Peyer's patch (tissue), 4 donors: ENCODE measurements at regions not wholly inside any gene's neighbourhood (a gene's known extent, or its start where the extent isn't known, plus 50 kb on each side); places are given as distances from the start of the nearest gene placed in this dataset.

Experiments
- CTCF ChIP-seq, 6 experiments: fragments of 450-650 bp in 4 of 6; fragments of 200-600 bp in 2 of 6; sonication (generic) in 1 of 6; IDR thresholded peaks; one replicate each; pipeline ENCODE4 v1.5.1; 2017 to 2019; ENCODE audit warnings: antibody characterized with exemption in 6 of 6, mild to moderate bottlenecking in 3 of 6, moderate library complexity in 1 of 6
- POLR2A ChIP-seq, 2 donors: fragments of 450-650 bp; IDR thresholded peaks; one replicate each; pipeline ENCODE4 v1.5.1; 2017; ENCODE audit warnings: antibody characterized with exemption in 2 of 2, mild to moderate bottlenecking in 2 of 2, moderate library complexity in 2 of 2

DNA sequence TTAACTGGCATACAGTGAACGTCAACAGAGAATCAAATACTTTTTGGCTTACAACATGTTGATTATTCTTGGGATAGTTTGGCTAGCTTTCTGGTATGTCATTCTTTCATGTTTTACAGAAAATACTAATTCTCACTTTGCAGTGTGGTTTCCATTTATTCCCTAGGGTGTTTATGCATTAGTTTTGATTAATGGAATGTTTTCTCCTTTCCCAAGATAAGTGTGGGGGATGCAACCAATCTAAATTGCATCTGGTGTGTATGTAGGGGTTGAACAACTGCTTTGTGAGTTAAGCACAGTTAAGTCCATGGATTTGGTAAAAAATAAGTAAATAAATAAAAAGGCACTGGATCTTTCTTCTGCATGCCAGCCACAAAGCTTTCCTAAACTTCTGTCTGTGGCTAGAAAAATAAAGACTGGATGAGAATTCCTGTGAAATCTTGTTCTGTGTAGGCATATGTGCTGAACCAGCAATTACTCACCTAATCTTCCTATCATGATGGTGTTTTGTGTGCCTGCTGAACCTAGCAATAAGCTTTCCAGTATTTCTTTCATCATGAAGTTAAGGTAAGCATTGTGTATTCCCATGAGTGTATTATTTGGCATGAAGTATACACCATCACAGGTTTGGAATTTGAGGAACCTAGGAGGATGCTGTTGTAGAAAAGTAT is 50.6 kb upstream of the TENM3 start:
- TF ChIP-seq POLR2A (IDR thresholded peaks at IDR 0.05) (no peak), CTCF (IDR thresholded peaks at IDR 0.05) (no peak)
